GM21619 (cell line): ENCODE measurements at regions not wholly inside any gene's neighbourhood (a gene's known extent, or its start where the extent isn't known, plus 50 kb on each side); places are given as distances from the start of the nearest gene placed in this dataset.
"Not testable (repeated sequence)": the region's sequence is repeated elsewhere in the genome, so short reads cannot be mapped to it uniquely, and the experiment has no call there.

ENCODE experiments used
- ATAC-seq: cut with Tn5 transposase; IDR thresholded peaks from one replicate; pipeline ENCODE4 v1.9.1; 2021; ENCODE audit not compliant: unreplicated experiment

- ATAC-seq: peak; percentile 96
Measured at GRCh38 chr10:84012831-84013458, 126.4 kb upstream of the GHITM start.

DNA sequence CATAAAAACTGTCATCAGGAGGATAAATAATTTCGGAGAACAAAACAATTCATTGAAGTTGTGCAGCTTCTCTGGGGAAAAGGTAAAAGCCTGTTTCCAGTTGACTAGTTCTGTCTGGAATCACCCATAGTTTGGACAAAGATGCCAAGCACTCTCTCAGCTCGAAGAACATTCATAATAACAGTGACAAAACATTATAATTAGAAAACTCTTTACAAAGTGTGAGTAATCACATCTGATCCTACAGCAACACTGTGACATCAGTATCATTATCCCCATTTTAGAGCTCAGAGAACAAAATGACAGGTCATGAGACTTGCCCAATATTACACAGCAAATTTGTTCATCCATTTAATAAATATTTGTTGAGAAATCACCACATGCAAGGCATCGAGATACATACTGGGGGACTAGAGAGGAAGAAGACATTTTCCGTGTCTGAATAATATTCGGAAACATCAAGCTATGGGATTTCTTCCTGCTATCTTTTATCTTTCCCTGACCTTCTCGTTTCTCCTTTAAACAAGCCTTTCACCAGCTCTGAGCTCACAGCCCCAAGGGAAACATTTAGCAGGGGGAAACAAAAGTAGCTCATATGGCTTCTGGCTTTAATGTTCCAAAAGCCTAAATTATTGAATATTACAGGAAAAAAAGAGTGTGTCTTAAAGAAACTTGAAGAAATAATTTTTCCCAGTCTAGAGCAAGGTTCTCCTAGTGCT, 123.3 kb upstream of the GHITM start:
- ATAC-seq: no peak

GRCh38 chr10:84018826-84019225, 120.5 kb upstream of the GHITM start:
- no peak for ATAC-seq

- ATAC-seq: not testable (repeated sequence)
Measured at GRCh38 chr10:84019854-84020458, 119.4 kb upstream of the GHITM start.

- no peak for ATAC-seq
Measured at GRCh38 chr10:84026821-84027257, 112.5 kb upstream of the GHITM start.

GRCh38 chr10:84029840-84030239, 109.5 kb upstream of the GHITM start:
- ATAC-seq: no peak

- ATAC-seq: no peak
Measured at GRCh38 chr10:84038035-84038434, 101.3 kb upstream of the GHITM start.

GRCh38 chr10:84039957-84040356, 99.4 kb upstream of the GHITM start:
- no peak for ATAC-seq

GRCh38 chr10:84047258-84048010, 91.9 kb upstream of the GHITM start:
- ATAC-seq: no peak

DNA sequence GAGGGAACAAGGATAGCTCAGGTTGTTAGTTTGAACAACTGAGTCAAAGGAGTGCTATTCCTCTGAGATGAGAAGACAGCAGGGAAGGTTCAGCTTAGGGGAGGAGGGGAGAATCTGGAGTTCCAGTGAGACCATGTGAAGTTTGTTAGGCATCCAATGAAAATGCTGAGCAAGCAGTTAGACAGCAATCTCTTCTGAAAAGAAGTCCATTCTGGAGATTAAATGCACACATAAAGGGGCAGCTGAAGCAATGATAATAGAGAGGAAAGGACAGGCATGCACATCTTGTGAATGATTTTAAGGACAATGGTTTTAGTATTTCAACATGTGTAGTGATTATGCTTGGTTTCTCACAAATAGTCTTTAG, 89.7 kb upstream of the GHITM start:
- ATAC-seq: no peak

DNA sequence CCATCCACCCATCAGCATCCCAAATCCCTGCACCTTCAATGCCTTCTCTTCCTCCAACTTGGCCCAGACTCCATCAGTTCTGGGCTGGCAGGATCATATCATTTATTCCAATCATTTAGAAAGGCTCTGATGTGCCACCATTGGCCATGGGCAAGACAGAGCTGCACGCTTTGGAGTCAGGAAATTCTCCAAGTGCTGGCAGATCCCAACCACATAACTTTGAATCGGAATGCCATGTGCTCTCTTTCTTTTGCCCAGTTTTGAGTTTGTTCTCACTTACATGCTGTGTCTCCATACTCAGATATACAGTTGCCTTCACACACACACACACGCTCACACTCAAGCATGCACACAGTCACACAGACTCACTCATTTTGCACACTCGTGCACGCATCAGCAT, 85.7 kb upstream of the GHITM start:
- ATAC-seq: no peak

GRCh38 chr10:84054743-84055142, 84.6 kb upstream of the GHITM start:
- no peak for ATAC-seq

DNA sequence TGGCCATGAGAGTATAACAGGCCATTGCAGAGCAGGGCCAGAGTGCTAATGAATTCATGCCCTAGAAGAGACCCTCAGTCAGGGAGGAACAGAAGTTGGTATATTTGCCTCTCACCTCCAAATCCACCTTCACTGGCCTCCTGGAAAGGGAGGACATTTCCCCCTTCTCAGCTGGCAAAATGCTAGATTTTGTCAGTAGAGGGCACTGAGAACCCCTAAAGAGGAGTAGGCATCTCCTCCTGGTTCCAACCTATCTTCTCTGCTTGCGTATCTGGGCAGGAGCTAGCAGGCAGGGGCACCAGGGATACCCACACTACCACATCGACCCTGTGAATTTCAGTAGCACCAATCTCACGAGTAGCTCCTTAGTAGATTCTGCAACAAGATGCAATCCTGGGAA, 79.8 kb upstream of the GHITM start:
- no peak for ATAC-seq

DNA sequence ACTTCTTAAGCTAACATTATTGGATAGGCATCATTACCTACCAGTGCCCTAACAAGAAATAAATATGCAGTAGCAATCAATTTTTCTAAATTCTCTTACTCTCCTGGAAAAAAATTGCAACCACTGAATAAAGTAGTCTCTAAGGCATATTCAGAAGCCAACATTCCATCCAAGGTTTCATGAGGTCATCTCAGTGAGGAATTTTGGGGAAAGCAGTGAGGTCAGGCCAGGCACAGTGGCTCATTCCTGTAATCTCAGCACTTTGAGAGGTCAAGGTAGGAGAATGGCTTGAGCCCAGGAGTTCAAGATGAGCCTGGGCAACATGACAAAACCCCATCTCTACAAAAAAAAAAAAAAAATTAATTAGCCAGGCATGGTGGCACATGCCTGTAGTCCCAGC, 75.9 kb upstream of the GHITM start:
- ATAC-seq: no peak

DNA sequence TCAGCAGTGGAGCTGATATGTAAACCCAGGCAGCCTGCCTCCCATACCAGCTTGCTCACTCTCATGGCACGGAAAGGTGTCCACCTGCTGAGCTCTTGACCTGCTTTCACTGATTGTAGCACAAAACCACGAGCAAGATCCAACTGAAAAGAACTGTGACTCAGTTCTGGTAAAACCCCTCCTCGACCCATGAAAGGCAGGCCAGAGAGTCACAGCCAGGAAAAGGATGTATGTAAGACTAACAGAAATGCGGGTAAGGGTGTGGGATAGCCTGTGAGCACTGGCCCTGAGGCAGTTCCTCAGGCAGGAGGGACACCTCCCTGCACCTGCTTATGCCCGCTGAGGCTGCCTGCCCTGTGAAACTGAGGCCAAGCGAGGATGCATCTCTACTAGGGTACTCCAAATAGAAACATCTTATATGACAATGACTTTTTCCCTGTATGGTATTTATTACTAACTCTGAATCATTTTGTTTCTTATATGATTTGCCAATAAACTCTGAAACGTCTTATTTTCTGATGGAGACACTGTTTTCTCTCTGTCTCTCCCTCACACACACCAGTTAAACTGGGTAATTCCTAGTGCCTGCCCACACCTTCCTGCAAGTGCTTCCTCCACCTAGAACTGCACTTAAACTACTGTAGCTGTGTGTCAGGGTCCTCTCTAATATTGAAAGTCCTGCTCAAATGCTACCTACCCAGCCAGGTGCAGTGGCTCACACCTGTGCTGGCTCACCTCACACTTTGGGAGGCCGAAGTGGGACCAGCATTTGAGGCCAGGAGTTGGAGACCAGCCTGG, 73.3 kb upstream of the GHITM start:
- ATAC-seq: no peak

- no peak for ATAC-seq
Measured at GRCh38 chr10:84074521-84074920, 64.8 kb upstream of the GHITM start.

DNA sequence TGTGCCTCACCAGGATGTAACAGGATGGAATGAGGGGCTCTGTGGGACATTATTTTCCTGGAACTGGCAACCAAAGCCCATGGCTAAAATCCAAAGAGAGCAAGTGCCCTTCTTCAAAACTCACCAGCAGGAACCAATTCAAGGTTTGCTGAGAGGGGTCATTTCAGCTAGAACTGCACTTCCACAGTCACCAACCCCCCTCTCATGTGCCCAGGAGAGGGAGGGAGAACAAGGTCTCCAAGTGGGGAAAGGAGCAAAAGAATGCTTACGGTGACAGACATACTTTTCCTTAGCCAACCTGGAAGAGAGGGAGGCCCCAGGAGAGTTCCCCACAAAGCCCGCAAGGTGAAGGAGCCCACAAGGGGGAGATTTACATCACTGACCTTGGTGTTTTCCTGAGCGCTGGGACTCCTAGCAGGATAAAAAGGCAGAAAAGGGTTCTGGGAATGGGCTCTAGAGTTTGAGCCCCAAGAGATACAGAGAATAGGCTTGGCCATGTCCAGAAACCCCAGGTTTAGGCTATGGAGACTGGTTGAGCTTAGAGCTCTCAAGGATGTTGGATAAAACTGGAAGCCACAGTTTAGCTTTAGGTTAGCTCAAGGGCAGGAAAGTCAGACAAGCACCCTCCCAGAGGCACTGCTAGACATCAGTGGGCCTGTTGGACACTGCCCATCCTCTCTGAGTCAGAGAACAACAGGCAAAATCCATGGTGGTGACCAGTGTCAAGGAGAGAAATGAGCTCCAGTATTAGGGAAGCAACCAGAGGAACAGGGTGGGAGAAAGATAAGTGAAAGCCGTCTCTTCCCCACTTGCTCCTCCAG, 63.9 kb upstream of the GHITM start:
- ATAC-seq: no peak

- no peak for ATAC-seq
Measured at GRCh38 chr10:84076047-84076388, 63.3 kb upstream of the GHITM start.

DNA sequence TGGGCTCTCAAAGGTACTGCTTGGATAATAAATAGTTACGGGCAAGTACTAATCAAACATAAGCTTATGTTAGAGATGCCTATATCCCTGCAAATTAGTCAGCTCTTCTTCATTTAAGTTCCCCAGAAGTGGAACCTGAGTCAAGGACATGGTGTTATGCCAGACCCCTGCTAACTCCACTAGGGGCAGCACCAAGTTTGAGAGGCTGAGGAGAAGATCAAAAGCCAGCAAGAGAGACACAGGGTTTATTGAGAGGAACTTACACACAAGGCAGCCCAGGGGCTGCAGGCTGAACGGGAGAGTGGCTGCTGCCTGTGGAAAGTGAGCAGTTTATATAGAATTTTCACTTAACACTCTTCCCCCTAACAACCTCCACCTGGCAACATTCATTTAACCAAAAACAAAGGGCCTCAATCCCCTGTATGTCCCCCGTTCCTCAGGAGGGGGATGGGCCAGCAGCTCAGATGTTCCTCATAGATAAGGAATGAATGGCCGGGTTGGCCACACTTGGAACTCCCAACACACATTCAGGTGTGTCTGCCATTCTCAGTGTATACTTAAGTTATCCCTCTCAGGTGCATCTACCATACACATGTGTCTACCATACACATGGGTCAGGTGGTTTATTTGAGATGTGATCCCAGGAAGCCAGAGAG, 62.6 kb upstream of the GHITM start:
- ATAC-seq: no peak

DNA sequence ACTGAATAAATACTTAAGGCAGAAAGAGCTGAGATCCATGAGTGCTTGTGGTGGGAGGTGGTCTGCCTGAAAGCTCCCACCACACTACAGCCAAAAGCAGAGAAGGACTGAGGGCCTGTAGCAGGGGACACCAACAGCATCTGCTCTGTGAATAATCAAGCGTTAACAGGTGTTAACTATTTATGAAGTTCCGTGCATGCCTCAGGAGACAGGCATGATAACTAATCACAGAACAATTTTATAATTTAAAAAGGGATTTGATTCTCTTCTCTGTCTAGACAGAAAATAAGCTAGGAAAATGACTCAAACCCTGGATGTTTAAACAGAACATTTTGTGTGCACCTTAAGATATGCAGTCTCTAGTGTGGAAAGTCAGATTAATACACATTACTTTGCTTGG, 61.5 kb upstream of the GHITM start:
- no peak for ATAC-seq
